ENCODE measurements at regions not wholly inside any gene's neighbourhood (a gene's known extent, or its start where the extent isn't known, plus 50 kb on each side); places are given as distances from the start of the nearest gene placed in this dataset.

DNA sequence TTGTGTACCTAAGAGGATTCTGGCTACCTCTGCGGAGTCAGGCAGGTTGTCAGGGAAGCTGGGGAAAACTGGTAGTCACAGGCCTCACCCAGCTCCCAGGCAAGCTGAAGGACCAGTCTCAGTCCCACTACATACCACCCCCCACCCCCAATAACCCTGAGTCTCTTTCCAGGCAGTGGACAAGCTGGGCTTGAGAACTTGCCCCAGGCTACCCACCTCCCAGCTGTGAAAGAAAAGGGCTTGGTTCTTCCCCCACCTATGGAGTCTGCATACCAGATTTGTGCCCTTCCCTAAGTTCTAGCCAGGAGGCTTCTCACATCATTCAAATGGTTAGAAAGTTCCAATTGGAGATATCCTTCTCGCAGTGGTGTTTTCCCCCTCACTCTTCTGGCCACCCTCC is 1678.8 kb downstream of the MAT2B start:
- Histone ChIP-seq H2BK5ac (ENCODE audit: low read depth, low read length, poor library complexity) (no peak overlapping the region), H3K4me3 (ENCODE audit: low read depth, low read length) (no peak overlapping the region), H2BK120ac (ENCODE audit: insufficient read depth, low read length, poor library complexity) (no peak overlapping the region), H4K12ac (ENCODE audit: low read depth, low read length) (no peak overlapping the region), H3K4ac (ENCODE audit: low read depth, low read length) (no peak overlapping the region), H3K79me1 (ENCODE audit: low read length) (no peaks in the 10 kb centered on the region), H3K14ac (ENCODE audit: low read length) (no peak overlapping the region), H4K91ac (ENCODE audit: low read depth, low read length) (no peak overlapping the region), H3K23ac (ENCODE audit: low read length) (no peak overlapping the region), H2AFZ (ENCODE audit: insufficient read depth, low read length, poor library complexity) (no peak overlapping the region), H3K9ac (ENCODE audit: low read length) (no peak overlapping the region), H3K27me3 (ENCODE audit: insufficient read depth, low read length) (no peaks in the 10 kb centered on the region), H2BK12ac (ENCODE audit: low read length) (no peak overlapping the region), H3K27ac (ENCODE audit: low read depth, low read length) (no peak overlapping the region), H3K9me3 (ENCODE audit: insufficient read depth, low read depth, low read length) (peaks cover 3% of the 10 kb centered on the region), H4K8ac (ENCODE audit: low read depth, low read length) (no peak overlapping the region), H3K18ac (ENCODE audit: low read length) (no peak overlapping the region), H3K36me3 (ENCODE audit: control insufficient read depth in 1 of 2, insufficient read depth in 2 of 2, low read length in 2 of 2) (no peaks in the 10 kb centered on the region), H3K79me2 (ENCODE audit: control insufficient read depth, insufficient read depth, low read length, poor library complexity) (no peaks in the 10 kb centered on the region), H3K4me2 (ENCODE audit: low read length) (no peak overlapping the region), H3K4me1 (ENCODE audit: control insufficient read depth in 1 of 2, insufficient read depth in 2 of 2, low read length in 2 of 2) (no peaks in the 10 kb centered on the region), H2AK5ac (ENCODE audit: low read length) (no peak overlapping the region)
- DNase-seq: no peak
- WGBS (ENCODE audit: extremely low coverage, insufficient coverage, insufficient read length): no CpG with 5 or more reads among the region's 2 CpGs

DNA sequence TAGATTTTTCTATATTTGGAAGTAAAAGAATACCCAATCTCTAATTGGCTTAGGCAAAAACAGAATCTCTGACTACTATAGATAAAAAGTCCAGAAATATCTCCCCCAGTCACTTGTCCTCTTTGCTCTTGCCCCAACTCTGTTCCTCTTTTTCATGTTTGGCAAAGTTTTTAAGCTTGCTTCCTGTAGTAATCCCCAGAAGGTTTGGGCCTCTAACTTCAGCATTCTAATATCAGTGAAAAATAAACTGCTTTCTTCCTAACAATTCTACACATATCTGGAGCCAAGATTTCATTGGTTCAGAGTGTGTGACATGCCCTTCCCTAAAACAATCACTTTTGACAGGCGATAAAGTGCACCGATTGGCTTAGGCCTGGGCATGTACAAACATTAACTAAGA is 1680.3 kb downstream of the MAT2B start:
- Histone ChIP-seq H3K79me2 (ENCODE audit: control insufficient read depth, insufficient read depth, low read length, poor library complexity) (no peaks in the 10 kb centered on the region), H3K9ac (ENCODE audit: low read length) (no peak overlapping the region), H4K91ac (ENCODE audit: low read depth, low read length) (no peak overlapping the region), H2AK5ac (ENCODE audit: low read length) (no peak overlapping the region), H3K27me3 (ENCODE audit: insufficient read depth, low read length) (no peaks in the 10 kb centered on the region), H2AFZ (ENCODE audit: insufficient read depth, low read length, poor library complexity) (no peak overlapping the region), H4K12ac (ENCODE audit: low read depth, low read length) (no peak overlapping the region), H3K27ac (ENCODE audit: low read depth, low read length) (no peak overlapping the region), H3K14ac (ENCODE audit: low read length) (no peak overlapping the region), H3K4me3 (ENCODE audit: low read depth, low read length) (no peak overlapping the region), H2BK5ac (ENCODE audit: low read depth, low read length, poor library complexity) (no peak overlapping the region), H3K4me2 (ENCODE audit: low read length) (no peak overlapping the region), H2BK120ac (ENCODE audit: insufficient read depth, low read length, poor library complexity) (no peak overlapping the region), H3K18ac (ENCODE audit: low read length) (no peak overlapping the region), H3K23ac (ENCODE audit: low read length) (no peak overlapping the region), H3K9me3 (ENCODE audit: insufficient read depth, low read depth, low read length) (peaks cover 3% of the 10 kb centered on the region), H3K79me1 (ENCODE audit: low read length) (no peaks in the 10 kb centered on the region), H3K4ac (ENCODE audit: low read depth, low read length) (no peak overlapping the region), H4K8ac (ENCODE audit: low read depth, low read length) (no peak overlapping the region), H3K4me1 (ENCODE audit: control insufficient read depth in 1 of 2, insufficient read depth in 2 of 2, low read length in 2 of 2) (no peaks in the 10 kb centered on the region), H3K36me3 (ENCODE audit: control insufficient read depth in 1 of 2, insufficient read depth in 2 of 2, low read length in 2 of 2) (no peaks in the 10 kb centered on the region), H2BK12ac (ENCODE audit: low read length) (no peak overlapping the region)
- DNase-seq: no peak
- WGBS (ENCODE audit: extremely low coverage, insufficient coverage, insufficient read length): no CpG with 5 or more reads among the region's 2 CpGs

DNA sequence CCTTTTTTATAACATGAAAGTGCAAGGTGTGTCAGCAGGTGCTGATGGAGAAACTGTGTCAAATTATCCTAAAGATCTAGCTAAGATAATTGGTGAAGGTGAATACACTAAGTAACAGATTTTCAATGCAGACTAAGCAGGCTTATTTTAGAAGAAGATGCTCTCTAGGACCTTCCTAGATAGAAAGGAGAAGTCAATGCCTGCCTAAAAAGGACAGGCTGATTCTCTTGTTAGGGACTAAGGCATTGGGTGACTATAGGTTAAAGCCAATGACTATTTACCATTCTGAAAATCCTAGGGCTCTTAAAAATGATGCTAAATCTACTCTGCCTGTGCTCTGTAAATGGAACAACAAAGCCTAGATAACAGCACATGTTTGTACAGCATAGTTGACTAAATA is 1682.4 kb downstream of the MAT2B start:
- H3K4me2 ChIP-seq (ENCODE audit: low read length): no peak overlapping the region
- no peak overlapping the region for H4K91ac ChIP-seq (ENCODE audit: low read depth, low read length)
- no peak overlapping the region for H3K18ac ChIP-seq (ENCODE audit: low read length)
- H3K79me1 ChIP-seq (ENCODE audit: low read length): no peaks in the 10 kb centered on the region
- no peak overlapping the region for H3K4ac ChIP-seq (ENCODE audit: low read depth, low read length)
- no peak overlapping the region for H2BK120ac ChIP-seq (ENCODE audit: insufficient read depth, low read length, poor library complexity)
- DNase-seq: no peak
- no peak overlapping the region for H3K27ac ChIP-seq (ENCODE audit: low read depth, low read length)
- H2AK5ac ChIP-seq (ENCODE audit: low read length): no peak overlapping the region
- H3K4me3 ChIP-seq (ENCODE audit: low read depth, low read length): no peak overlapping the region
- H3K9me3 ChIP-seq (ENCODE audit: insufficient read depth, low read depth, low read length): peaks cover 3% of the 10 kb centered on the region
- no peak overlapping the region for H2BK5ac ChIP-seq (ENCODE audit: low read depth, low read length, poor library complexity)
- H3K9ac ChIP-seq (ENCODE audit: low read length): no peak overlapping the region
- no peak overlapping the region for H4K12ac ChIP-seq (ENCODE audit: low read depth, low read length)
- no peaks in the 10 kb centered on the region for H3K36me3 ChIP-seq (ENCODE audit: control insufficient read depth in 1 of 2, insufficient read depth in 2 of 2, low read length in 2 of 2)
- H3K14ac ChIP-seq (ENCODE audit: low read length): no peak overlapping the region
- H3K4me1 ChIP-seq (ENCODE audit: control insufficient read depth in 1 of 2, insufficient read depth in 2 of 2, low read length in 2 of 2): no peaks in the 10 kb centered on the region
- H3K79me2 ChIP-seq (ENCODE audit: control insufficient read depth, insufficient read depth, low read length, poor library complexity): no peaks in the 10 kb centered on the region
- no peak overlapping the region for H4K8ac ChIP-seq (ENCODE audit: low read depth, low read length)
- no peak overlapping the region for H2BK12ac ChIP-seq (ENCODE audit: low read length)
- H3K23ac ChIP-seq (ENCODE audit: low read length): no peak overlapping the region
- no peak overlapping the region for H2AFZ ChIP-seq (ENCODE audit: insufficient read depth, low read length, poor library complexity)
- no peaks in the 10 kb centered on the region for H3K27me3 ChIP-seq (ENCODE audit: insufficient read depth, low read length)

DNA sequence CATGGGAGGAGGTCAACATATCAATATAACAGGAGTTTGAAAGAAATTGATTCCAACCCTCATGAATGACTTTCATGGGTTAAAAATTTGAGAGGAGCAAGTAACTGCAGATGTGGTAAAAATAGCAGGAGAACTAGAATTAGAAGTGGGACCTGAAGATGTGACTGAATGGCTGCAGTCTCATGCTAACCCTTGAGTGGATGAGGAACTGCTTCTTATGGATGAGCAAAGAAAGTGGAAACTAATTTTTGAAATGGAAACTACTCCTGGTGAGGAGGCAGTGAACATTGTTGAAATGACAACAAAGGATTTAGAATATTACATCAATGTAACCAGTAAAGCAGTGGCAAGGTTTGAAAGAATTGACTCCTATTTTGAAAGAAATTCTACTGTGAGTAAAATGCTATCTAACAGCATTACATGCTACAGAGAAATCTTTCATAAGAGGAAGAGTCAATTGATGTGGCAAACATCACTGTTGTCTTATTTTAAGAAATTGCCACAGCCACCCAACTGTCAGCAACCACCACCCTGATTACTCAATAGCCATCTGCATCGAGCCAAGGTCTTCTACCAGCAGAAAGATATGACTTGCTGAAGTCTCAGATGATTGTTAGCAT is 1683.2 kb downstream of the MAT2B start:
- Histone ChIP-seq H3K27ac (ENCODE audit: low read depth, low read length) (no peak overlapping the region), H3K9ac (ENCODE audit: low read length) (no peak overlapping the region), H3K79me2 (ENCODE audit: control insufficient read depth, insufficient read depth, low read length, poor library complexity) (no peaks in the 10 kb centered on the region), H3K27me3 (ENCODE audit: insufficient read depth, low read length) (no peaks in the 10 kb centered on the region), H3K4me3 (ENCODE audit: low read depth, low read length) (no peak overlapping the region), H3K4me1 (ENCODE audit: control insufficient read depth in 1 of 2, insufficient read depth in 2 of 2, low read length in 2 of 2) (no peaks in the 10 kb centered on the region), H3K9me3 (ENCODE audit: insufficient read depth, low read depth, low read length) (peaks cover 3% of the 10 kb centered on the region), H2BK12ac (ENCODE audit: low read length) (no peak overlapping the region), H4K91ac (ENCODE audit: low read depth, low read length) (no peak overlapping the region), H3K79me1 (ENCODE audit: low read length) (no peaks in the 10 kb centered on the region), H3K4me2 (ENCODE audit: low read length) (no peak overlapping the region), H2AK5ac (ENCODE audit: low read length) (no peak overlapping the region), H2AFZ (ENCODE audit: insufficient read depth, low read length, poor library complexity) (no peak overlapping the region), H3K18ac (ENCODE audit: low read length) (no peak overlapping the region), H4K8ac (ENCODE audit: low read depth, low read length) (no peak overlapping the region), H2BK5ac (ENCODE audit: low read depth, low read length, poor library complexity) (no peak overlapping the region), H2BK120ac (ENCODE audit: insufficient read depth, low read length, poor library complexity) (no peak overlapping the region), H4K12ac (ENCODE audit: low read depth, low read length) (no peak overlapping the region), H3K23ac (ENCODE audit: low read length) (no peak overlapping the region), H3K14ac (ENCODE audit: low read length) (no peak overlapping the region), H3K36me3 (ENCODE audit: control insufficient read depth in 1 of 2, insufficient read depth in 2 of 2, low read length in 2 of 2) (no peaks in the 10 kb centered on the region), H3K4ac (ENCODE audit: low read depth, low read length) (no peak overlapping the region)
- DNase-seq: peak in 1 of 2 donors; percentile 5
- no CpG with 5 or more reads among the region's 1 CpG for WGBS (ENCODE audit: extremely low coverage, insufficient coverage, insufficient read length)

Measured in trophoblast cell (in vitro differentiated cells and primary cell).